C4-2B (cell line): ENCODE measurements at regions not wholly inside any gene's neighbourhood (a gene's known extent, or its start where the extent isn't known, plus 50 kb on each side); places are given as distances from the start of the nearest gene placed in this dataset.

Source experiments
- H3K27ac ChIP-seq: fragments of 450-650 bp; 2 replicates; pipeline ENCODE4 v1.5.1; 2017
- ZFX ChIP-seq: fragments of 450-650 bp; IDR thresholded peaks from 2 replicates; pipeline ENCODE4 v1.6.1; 2017
- TF ChIP-seq, protein P1 (sequence below): fragments of 450-650 bp; conservative IDR thresholded peaks from 2 replicates; pipeline ENCODE4 v1.5.1; 2017; ENCODE audit warnings: mild to moderate bottlenecking

DNA sequence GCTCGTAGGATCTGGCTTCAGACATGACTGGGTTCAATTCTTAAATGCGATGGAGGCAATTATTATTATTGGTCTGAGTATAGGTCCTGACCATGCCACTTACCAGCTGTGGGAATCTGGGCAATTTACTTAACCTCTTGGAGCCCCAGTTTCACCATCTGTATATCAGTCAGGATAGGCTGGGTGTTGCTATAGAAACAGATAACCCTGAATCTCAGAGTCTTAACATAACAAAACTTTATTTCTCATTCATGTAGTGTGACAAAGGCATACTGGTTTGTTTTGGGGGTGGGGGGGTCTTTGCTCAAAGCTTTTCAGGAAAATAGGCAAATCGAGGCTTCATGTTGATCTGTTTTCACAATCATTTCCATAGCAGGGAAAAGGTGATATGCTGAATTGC is 199.6 kb upstream of the SRRM4 start:
- TF ChIP-seq, protein P1, sequence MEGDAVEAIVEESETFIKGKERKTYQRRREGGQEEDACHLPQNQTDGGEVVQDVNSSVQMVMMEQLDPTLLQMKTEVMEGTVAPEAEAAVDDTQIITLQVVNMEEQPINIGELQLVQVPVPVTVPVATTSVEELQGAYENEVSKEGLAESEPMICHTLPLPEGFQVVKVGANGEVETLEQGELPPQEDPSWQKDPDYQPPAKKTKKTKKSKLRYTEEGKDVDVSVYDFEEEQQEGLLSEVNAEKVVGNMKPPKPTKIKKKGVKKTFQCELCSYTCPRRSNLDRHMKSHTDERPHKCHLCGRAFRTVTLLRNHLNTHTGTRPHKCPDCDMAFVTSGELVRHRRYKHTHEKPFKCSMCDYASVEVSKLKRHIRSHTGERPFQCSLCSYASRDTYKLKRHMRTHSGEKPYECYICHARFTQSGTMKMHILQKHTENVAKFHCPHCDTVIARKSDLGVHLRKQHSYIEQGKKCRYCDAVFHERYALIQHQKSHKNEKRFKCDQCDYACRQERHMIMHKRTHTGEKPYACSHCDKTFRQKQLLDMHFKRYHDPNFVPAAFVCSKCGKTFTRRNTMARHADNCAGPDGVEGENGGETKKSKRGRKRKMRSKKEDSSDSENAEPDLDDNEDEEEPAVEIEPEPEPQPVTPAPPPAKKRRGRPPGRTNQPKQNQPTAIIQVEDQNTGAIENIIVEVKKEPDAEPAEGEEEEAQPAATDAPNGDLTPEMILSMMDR, result no peak
- no peak for TF ChIP-seq ZFX
- H3K27ac ChIP-seq, result no peak overlapping the region

DNA sequence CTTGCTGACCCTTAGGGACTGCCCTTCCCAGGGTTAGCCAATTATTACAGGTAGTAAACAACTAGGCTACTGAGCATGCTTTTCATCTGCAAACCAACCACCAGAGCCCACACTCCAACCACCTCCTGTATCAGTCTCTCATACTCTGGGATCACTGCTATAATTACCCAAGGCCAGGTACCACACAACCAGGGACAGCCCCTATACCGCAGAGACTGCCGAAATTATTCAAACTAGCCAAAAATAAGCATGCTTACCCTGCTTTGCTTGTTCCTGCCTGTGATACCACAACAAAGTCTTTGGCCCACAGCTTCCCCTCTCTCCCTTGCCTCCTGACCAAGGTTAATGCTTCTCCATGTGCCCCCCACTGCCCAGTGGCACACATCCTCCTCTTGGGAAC is 197.6 kb upstream of the SRRM4 start:
- no peak overlapping the region for H3K27ac ChIP-seq
- TF ChIP-seq, protein P1, result no peak
- TF ChIP-seq ZFX, result no peak

DNA sequence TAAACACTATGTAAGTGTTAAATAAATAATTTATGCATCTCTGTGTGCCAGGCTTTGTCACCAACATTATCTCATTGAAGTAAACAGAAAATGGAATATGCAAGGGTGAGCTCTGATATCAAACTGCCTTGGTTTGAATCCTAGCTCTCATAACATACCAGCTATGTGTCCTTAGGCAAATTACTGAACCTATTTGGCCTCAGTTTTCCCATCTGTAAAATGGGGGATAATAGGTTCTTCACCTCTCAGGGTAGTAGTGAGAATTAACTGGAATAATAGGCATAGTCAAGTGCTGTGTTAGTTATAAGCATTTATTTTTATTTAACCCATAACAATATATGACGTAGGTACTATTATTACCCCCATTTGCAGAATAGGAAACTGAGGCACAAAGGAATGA is 190.8 kb upstream of the SRRM4 start:
- TF ChIP-seq, protein P1, result no peak
- no peak for TF ChIP-seq ZFX

DNA sequence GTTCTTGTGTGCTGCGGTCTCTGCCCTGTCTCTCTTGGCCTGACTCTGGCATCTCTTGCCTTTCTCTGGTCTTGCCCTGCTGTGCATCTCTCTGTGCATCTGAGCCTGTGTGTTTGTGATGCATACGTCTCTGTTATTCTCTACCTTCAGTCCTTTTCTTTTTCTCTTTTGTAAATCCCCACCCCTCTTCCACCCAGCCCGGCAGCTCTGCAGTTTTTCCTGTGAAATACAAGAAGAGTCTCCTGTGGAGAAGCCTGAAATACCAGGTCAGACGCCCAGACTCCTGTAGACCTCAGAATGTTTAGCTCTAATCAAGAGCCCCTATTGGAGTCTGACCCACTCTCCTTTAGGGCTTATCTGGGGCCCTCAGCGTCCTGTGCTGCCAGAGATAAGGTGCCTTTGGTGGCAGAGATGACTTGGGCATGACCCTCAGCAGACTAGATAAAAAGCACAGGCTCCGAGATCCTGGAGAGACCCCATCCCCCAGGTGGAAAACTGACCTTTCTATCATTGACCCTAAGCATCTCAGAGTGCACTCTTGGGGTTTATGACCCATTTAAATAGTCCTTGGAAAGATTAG is 167.5 kb upstream of the SRRM4 start:
- H3K27ac ChIP-seq, result no peak overlapping the region
- no peak for TF ChIP-seq ZFX
- TF ChIP-seq, protein P1, result no peak

More for the DNA sequence above, 190.8 kb upstream of the SRRM4 start:
- H3K27ac ChIP-seq, result no peak overlapping the region

DNA sequence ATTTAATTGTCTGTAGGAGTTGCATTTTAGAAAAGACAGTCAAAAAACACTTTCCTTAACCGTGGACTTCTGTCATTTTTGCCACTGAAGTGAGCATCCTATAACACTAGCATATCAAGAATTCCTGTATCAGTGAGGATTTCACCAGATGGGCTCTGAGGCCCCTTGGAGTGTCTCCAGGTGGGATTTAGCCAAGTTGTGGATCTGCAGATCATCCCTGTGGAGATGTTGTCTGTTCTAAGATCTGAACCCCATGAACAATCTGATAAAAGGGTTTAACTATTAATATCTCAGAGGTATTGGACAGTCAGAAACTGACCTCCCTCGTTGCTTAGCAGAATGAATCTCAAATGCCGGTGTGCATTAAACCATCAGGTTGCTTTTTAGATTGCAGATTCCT is 165.0 kb upstream of the SRRM4 start:
- TF ChIP-seq ZFX, result no peak
- TF ChIP-seq, protein P1, result no peak
- no peak overlapping the region for H3K27ac ChIP-seq

DNA sequence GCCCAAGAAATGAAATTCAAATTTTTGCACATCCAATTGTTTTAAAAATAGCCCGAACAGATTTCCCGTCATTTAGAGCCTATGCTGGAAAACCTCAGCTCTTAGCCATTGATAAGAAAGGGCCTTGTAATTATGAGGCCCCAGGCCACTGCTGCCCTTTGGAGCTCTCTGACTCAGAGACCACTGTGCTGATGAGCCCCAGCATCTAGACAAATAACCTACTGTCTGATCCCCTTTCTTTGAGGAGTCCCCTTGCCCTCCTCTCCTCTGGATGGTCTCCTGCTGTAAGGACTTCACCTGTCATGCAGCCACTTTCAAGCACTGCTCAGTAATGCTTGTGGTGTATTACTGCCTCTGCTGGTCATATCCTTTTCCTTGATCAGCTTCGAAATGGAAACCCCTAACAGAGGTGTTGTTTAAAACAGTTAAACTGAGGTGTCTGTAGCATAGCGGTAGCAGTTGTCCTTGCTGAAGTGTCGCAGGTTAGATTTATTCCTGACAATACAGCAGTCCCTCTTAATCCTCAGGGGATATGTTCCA is 159.9 kb upstream of the SRRM4 start:
- no peak overlapping the region for H3K27ac ChIP-seq
- TF ChIP-seq, protein P1, result 0 out of 2 replicates have a peak, but pooled peaks have one; percentile 7
- TF ChIP-seq ZFX, result no peak

DNA sequence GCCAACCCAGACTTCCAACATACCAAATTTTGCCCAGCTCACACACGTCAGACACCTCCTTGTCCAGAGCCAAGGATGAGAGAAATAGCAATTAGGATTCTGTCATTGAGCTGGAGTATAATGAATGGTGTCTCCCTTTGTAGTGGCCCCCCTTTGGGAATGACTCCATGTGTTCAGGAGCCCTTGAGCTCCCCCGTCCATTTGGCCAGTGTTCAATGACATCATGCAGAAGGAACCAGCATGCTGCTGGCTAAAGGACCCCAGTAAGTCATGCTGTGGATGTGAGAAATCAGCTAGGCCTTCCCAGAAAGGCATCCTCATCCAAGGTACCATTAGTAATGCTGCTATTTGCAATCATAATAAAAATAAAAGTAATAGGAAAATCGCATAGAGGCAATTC is 158.8 kb upstream of the SRRM4 start:
- no peak overlapping the region for H3K27ac ChIP-seq
- TF ChIP-seq ZFX, result no peak
- TF ChIP-seq, protein P1, result no peak
